GM19043 (cell line): ENCODE measurements at regions not wholly inside any gene's neighbourhood (a gene's known extent, or its start where the extent isn't known, plus 50 kb on each side); places are given as distances from the start of the nearest gene placed in this dataset.

Source experiments
- ATAC-seq: cut with Tn5 transposase; IDR thresholded peaks from one replicate; pipeline ENCODE4 v1.9.1; 2021; ENCODE audit warnings: low read depth; ENCODE audit not compliant: unreplicated experiment

DNA sequence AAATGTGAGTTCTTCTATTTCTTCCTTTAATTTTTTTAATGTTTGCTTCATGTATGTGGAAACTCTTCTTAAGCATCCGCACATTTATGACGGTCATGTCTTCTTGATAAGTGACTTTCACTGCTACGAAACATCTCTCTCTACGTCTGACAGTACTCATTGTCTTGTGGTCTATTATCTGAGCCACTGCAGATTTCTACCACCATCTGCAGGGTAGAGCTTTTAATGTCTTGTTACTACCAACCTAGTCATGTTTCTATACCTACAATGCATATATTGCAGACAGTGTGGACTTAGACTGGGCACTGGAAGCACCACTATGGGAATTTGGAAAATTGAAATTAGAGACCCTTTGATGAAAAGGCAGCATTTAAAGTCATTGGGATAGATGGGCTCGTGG lies 75.4 kb upstream of the ARHGEF7 start:
- no peak for ATAC-seq

GRCh38 chr13:111038887-111039286 lies 76.2 kb upstream of the ARHGEF7 start:
- no peak for ATAC-seq

DNA sequence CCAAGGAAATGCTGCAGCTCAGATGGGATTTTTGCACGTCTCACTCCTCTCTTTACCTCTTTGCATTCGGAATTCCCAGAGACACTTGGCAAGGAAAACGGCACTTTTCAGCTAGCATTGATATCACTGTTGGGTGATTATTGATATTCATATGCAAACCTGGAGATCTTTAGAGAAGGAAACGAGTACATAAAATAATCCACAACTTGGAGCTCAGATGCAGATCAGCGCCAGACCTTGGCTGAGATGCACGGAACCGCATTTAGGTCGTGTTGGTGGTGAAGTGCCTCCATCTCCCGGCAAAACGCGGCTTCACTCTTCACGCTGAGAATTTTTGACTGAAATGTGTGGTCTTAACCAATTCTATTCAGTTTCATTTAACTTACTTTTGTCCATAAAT lies 77.2 kb upstream of the ARHGEF7 start:
- ATAC-seq, result no peak

- ATAC-seq, result no peak
These were observed 78.4 kb upstream of the ARHGEF7 start for GRCh38 chr13:111036665-111037064.

- no peak for ATAC-seq
These were observed 79.2 kb upstream of the ARHGEF7 start for GRCh38 chr13:111035861-111036260.

GRCh38 chr13:111034811-111035210 lies 80.3 kb upstream of the ARHGEF7 start:
- no peak for ATAC-seq

DNA sequence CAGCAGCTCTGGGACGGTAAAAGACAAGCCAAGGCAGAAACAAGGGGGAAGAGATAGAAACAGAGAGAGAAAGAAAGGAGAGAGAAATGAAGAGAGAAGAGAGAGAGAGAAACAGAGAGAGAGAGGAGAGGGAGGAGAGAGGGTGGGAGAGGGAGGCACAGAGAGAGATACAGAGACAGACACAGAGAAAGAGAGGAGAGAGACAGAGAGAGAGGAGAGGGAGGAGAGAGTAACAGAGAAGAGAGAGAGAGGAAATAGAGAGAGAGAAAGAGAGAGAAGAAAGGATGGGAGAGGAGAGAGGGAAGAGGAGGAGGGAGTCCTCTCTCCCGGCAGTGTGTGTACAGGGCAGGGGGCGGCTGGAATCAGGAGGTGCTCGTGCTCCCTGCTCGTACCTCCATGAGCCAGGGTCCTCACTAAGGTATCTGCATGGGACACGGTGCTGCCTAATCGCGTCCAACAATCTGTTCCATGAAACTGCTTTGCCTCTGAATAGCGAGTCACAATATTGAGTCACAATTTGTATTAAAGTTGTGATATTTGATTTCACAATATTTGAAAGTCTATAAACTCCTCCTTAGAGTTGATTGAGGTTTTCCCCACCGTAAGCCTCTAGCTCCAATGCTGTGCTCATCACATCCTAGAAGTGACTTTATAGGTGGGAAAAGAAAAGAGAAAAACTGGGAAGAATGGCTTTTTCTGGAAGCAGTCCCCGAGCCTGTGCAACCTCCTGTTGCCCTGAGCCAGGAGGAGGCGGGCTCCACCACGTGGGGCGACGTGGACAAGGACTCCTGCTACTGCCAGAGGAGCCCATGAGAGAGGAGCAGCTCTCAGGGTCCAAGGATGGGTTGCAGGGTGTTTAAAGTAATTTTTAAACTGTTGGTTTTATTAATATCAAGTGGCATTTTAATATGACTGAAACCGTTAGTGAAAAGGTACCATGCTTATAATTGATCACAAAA lies 81.7 kb upstream of the ARHGEF7 start:
- ATAC-seq, result no peak

- ATAC-seq, result no peak
These were observed 83.6 kb upstream of the ARHGEF7 start for GRCh38 chr13:111031531-111031961.

DNA sequence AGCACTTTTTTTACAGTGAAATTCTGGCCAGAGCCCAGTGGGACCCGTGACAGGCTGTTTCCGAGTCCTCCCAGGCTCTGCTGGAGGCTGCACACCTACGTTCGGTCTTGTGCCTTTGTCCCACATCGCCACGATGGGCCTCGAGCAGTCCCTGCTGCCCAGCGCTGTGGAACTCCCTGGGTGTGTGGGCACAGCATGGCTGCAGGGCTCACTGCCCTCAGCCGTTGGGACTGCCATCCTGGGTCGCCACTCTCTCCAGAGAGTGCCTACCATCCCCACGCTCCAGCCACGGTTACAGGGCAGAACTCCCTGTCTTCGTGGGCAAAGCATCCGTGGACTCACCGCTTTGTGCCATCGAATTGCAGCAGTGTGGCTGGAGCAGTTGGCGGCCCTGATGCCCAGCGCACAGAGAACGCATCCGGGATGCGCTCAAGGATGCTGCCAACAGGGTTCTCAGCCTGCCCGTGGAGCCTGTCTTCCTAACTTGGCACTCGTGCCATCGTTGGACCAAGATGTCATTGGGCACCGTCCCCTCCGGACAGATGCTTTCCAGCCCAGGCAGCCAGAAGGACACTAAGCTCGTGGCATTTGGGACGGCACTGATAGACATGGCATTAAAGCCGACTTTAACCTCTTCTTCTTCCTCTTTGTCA lies 85.0 kb upstream of the ARHGEF7 start:
- no peak for ATAC-seq

DNA sequence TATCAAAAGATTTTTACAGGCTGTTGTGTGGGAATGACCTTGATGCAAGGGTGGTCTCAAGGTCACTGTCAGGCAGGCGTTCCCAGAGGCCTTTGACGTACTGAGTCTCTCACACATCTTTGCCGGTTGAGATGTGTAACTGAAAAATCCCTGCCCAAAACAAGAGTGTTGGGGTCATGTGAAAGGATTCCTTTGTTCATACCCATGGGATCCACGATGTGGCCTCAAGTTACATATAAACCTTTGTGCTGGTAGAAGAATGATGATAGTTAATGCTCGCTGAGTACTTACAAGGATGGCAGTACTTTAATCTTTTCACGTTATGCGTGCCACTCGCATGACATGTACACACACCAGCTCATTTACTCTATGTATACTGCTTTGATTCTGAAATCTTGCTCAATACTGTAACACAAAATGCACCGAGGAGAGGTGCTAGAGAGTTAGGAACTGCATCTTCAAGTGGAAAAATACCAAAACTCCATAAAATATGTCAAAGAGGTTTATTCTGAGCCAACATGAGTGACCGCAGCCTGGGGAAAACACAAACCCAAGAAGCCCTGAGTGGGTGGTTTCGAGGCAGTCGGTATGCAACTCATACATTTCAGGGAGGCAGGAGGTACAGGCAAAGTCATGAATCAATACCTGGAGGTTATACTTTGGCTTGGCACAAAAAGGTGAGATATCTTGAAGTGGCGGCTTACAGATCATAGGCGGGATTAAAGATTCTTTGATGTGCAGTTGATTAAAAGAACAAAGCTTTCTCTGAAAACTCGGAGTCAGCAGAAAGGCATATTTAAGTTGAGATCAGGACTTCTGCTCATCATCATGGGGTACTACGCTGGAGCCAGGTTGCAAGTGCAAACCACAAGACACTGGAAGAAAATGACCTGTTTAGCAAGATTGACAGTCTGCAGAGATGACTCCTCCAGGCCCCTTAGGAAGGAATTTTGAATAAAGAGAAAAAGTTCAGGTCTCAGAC lies 87.4 kb upstream of the ARHGEF7 start:
- no peak for ATAC-seq

DNA sequence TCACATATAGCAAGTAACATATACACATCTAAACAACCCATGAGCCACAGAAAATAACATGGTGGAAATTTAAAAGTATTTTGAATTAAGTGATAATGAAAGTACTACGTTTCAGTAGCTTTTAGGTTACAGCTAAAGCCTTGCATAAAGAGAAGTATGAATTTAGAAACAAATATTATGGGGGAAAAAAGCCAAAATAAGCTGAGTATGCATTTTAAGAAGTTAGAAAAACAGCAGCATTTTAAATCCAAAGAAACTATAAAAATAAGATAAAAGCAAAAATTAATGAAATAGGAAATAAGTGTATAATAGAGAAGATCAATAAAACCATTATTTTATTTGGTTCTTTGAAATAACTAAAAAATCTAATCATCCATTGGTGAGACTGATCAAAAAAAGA lies 89.8 kb upstream of the ARHGEF7 start:
- ATAC-seq, result no peak

- ATAC-seq, result no peak
These were observed 92.2 kb upstream of the ARHGEF7 start for GRCh38 chr13:111022886-111023285.

- no peak for ATAC-seq
These were observed 92.9 kb upstream of the ARHGEF7 start for GRCh38 chr13:111022241-111022640.

- no peak for ATAC-seq
These were observed 93.8 kb upstream of the ARHGEF7 start for GRCh38 chr13:111021270-111021669.

GRCh38 chr13:111020546-111020945 lies 94.6 kb upstream of the ARHGEF7 start:
- ATAC-seq, result no peak

DNA sequence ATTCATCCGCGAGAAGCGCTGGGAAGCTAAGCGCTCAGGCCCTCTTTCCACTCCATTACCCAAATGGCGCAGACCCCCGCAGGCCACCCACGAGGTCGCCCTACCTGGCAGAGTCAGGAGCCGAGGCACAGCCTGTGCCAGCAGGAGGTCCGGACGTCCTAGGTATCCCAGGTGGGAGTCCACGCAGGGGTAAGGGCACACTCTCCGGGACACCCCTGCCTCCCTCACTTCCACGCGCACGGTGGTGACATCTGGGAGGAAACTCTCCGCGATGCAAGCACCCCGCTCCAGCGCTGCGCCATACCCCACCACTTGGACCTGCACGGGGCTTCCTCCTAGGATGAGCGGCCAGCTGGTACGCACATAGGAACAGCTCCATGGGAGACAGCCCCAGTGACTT lies 95.1 kb upstream of the ARHGEF7 start:
- ATAC-seq, result no peak

- ATAC-seq, result no peak
These were observed 97.2 kb upstream of the ARHGEF7 start for GRCh38 chr13:111017755-111018459.

DNA sequence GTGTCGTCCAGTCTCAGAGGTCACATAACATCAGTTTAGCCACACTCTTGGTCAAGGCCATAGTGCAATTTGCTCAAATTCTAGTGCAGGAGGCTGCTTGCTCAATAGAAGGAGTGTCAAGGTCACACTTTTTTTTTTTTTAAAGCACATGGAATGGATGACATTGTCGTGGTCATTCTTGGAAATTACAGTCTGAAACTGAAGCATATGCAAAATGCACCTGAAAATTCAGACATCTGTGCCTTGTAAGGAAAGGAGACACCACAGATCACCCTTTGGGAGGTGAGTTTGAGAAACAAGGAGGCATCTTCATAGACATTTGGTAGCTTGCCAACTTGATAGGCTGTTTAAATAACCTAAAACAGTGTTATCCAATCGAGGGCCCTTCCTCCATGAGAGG lies 98.3 kb upstream of the ANKRD10 start:
- no peak for ATAC-seq

GRCh38 chr13:111011899-111012298 lies 97.0 kb upstream of the ANKRD10 start:
- no peak for ATAC-seq

DNA sequence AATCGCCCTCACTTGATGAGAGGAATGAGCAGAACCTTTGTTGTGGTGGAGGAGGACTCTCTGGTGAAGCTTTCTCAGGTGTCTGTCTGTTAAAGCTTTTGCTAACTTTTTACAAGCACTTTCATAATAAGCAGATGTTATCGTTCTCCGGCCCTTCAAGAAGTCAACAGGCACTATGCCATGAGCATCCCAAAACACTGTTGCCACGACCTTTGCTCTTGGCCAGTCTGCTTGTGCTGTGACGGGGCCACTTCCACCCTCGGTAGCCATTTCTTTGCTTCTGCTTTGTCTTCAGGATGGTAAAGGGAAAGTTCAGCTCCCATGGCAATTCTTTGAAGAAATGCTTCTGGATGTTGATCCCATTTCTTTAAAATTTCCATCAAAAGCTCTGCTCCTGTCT lies 93.5 kb upstream of the ANKRD10 start:
- no peak for ATAC-seq
